NCI-H2029 treated with DMSO at 0.1 percent for 48 hours (cell line): ENCODE measurements at regions not wholly inside any gene's neighbourhood (a gene's known extent, or its start where the extent isn't known, plus 50 kb on each side); places are given as distances from the start of the nearest gene placed in this dataset.
"Not testable (repeated sequence)": the region's sequence is repeated elsewhere in the genome, so short reads cannot be mapped to it uniquely, and the experiment has no call there.

Source experiments
- DNase-seq: peaks from one replicate; lab custom pipeline; 2025; lab: John Stamatoyannopoulos, UW

DNA sequence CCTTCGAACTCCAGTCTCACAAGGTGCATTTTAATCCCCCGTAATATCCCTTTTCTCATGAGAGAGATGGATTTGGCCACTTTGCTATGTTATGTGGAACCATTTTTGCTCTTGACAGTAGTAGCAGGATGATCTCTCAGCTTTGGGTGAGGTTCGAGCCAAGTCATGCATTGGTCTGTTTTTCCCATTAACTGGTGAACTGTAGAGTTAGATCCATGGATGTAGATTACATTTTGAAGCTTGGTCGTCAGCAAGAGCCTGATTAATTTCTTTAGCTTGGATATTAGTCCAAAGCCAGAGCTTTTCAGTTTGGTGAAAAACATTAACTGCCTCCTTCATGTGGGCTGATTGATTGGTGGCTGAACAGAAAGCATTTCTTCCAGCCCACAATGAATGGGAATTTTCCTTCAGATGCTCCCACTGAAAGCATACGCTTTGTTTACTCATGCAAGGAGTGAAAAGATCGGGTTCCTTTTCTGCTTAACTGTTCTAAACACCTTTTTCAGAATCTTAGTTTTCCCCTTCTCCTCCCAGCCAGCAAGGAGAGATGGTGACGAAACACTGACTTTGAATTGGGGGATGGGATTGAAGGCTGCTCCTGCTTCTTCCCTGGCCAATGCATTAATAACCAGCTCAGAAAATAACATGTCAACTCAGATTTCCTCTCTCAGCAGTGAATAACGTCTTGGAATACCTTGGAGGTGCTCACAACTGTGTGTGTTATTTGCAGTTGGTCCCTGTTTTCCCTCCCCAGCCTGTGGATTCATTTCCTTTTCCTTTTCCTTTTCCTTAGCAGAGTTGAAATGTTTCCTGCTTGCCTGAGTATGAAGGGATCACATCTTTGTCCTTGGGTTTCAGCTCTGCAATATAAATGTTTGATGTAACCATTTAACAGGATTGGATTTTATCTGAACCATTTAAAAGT lies 351.8 kb upstream of the FZD8 start:
- DNase-seq = no peak

- DNase-seq = no peak
Measured at GRCh38 chr10:35992107-35992506, 350.0 kb upstream of the FZD8 start.

GRCh38 chr10:35986756-35987502 lies 344.8 kb upstream of the FZD8 start:
- DNase-seq = no peak

DNA sequence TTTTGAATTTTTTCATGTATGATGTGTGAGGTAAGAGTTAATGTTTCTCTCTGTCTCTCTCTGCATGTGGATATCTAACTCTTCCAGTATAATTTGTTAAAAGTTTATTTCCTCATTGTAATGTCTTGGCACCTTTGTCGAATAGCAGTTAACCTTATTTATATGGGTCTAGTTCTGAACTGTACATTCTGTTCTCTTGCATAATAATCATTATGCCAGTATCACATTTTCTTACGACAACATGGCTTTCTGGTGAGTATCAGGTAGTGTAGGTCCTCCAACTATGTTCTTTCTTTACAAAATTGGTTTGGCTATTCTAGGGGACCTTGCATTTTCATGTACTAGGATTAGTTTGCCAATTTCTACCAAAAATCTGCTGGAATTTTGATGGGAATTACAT lies 337.0 kb upstream of the FZD8 start:
- no peak for DNase-seq

- DNase-seq = not testable (repeated sequence)
Measured at GRCh38 chr10:35973912-35974591, 332.0 kb upstream of the FZD8 start.

GRCh38 chr10:35972275-35972674 lies 330.2 kb upstream of the FZD8 start:
- DNase-seq = no peak

DNA sequence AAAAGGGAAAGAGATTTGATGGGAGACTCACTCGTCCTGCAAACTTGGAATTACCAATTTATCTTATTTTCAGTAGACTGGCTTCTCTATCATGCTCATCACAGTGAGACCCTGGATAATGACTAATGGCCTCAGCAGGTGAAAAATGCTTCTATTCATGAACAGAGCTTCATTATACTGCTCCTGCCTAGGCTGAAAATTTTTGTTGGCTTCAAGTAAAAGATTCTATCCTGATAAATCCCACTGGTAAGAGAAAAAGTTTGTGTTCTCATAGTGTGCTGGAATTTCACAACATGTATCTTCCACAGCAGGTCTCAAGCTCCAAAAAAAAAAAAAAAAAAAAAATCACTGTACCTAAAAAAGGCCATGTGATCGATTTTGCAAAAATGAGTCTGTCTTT lies 329.3 kb upstream of the FZD8 start:
- DNase-seq = no peak

DNA sequence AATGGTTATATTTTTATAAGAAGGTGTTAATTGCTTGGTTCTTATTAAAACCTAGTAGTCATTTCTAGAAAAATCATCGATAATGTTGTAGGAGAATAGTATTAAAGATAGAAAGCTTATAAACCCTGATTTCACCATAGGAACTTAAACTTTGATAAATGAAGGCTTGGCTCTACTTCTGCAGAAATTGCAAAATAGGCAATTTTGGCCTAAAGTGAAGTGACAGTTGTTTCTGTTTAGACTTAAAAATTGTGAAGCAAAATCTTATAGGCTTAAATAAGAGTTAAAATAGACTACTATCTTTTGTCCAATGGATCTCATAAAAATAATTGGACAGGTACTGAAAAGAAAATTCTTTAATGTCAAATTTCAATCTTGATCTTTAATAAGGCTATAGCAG lies 321.6 kb upstream of the FZD8 start:
- no peak for DNase-seq

- no peak for DNase-seq
Measured at GRCh38 chr10:35961501-35961900, 319.4 kb upstream of the FZD8 start.

- no peak for DNase-seq
Measured at GRCh38 chr10:35959252-35959651, 317.2 kb upstream of the FZD8 start.

GRCh38 chr10:35958609-35959008 lies 316.5 kb upstream of the FZD8 start:
- not testable (repeated sequence) for DNase-seq

GRCh38 chr10:35950701-35951100 lies 308.6 kb upstream of the FZD8 start:
- no peak for DNase-seq

DNA sequence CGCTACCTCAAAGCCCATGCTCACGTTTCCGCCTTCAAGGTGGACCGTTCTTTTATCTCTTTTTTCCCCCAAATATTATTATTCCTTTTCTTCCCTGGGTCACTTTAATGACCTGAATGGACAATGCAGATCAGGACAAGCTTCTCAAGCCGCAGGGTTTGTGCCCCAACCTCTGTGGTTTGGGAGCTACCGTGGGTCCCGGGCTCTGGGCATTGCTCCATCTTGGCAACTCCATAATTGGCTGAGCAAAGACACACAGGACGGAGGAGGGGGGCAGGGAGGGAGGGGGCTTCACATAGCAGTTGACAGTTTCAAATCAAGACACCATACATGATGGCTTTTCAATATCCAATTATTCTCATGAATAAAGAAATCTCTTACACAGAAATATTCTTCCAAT lies 308.1 kb upstream of the FZD8 start:
- no peak for DNase-seq

DNA sequence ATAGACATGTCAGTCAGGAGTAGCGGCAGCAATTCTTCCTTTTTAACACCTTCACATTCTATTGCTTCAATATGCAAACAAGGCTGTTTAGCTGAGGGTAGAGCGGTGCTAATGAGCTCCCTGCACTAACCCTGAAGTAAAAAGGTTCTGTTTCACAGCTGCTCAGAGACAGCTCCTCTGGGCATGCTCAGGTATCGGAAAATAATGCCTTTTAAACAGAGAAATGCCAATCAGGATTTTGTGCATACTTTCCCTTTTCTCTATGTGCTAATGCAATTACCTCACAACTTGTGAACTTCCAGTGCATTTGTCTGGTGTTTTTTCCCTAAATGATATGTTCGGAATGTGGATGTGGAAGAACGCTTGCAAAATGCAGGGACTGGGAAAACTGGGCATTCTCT lies 307.7 kb upstream of the FZD8 start:
- DNase-seq = no peak

DNA sequence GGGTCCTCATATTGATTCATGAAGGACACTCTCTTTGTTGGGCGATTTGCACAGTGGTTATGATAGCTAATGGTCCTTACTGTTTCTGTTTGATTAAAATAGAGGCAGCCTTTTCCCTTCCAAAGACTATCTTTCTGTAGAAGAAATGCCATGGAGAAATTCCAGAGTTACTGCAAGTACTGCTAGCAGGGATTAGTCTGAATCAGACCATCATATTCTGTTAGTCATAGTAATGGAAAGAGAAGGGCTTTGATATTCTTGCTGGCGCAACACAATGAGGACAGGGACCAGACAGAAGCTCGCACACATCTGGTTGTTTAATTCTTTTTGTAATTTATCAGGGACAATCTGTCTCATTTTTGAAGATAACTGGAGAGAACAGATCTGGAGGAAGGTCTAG lies 304.5 kb upstream of the FZD8 start:
- no peak for DNase-seq

DNA sequence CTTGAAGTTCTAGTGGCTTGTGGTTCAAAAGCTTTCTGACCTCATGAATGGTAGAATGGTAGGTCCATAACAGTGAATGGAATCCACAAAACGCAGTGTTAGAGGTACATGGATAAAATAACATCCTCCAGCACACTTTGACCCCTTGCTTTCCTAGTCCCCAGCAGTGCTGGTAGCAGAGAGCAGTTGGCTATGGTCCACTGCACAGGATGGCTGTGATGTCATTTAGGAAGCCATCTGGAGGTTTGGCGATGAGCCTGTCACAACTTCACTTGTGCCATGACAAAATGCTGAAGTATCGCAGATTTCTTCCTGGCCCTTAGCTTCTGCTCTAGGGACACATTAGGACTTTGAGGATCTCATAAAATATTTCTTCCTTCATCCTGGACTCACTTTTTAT lies 300.0 kb upstream of the FZD8 start:
- DNase-seq = no peak

- DNase-seq = no peak
Measured at GRCh38 chr10:35940141-35941041, 298.3 kb upstream of the FZD8 start.

DNA sequence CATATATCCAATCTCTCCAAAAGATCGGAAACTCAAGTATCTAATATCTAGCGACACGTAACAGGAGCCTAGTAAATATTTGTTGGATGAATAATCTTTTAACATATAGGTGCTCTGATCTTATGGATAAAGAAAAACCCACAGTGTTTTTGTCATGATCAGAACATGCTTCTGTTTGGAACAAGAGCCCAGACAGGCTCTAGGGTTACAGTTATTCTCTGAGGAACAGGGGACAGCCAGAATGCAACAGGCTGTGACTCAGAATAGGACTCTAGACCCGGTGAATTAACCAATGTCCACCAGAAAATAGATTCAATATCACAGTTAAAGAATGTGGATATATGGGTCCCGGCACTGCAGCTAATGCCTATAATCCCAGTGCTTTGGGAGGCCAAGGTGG lies 296.1 kb upstream of the FZD8 start:
- no peak for DNase-seq

DNA sequence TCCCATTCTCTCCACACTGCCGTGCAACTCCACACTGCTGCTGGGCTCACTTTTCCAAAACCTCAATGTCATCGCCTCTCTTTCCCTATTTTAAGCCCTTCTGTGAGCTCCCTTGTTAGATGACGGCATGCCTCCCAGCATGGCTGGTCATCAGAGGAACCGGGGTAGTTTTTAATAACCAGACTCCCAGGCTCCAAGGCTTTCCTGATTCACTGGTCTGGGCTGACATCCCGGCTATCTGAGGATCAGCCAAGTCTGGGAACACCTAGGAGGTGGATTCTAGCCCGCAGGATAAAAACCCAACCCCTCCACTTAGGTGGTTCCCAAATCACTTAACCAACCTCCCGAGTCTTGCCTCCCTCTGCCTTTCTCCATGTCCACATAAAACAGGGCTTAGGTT lies 295.4 kb upstream of the FZD8 start:
- DNase-seq = no peak

DNA sequence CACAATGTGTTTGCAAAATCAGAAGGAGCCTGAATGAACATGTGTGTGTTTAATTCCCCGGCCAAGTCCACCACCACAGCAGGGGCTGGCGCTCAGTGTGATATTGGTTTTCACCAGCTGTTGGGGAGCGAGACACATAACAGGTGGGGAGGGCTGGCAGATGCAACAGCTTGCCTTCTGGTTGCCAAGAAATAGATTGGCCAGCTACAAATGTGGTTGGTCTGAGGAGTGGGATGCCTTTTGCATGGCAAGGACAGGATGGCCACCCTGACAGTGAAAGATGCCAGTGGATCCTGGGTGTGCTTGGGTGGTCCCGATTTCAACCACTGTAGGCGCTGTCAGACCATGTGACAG lies 292.5 kb upstream of the FZD8 start:
- DNase-seq = no peak

DNA sequence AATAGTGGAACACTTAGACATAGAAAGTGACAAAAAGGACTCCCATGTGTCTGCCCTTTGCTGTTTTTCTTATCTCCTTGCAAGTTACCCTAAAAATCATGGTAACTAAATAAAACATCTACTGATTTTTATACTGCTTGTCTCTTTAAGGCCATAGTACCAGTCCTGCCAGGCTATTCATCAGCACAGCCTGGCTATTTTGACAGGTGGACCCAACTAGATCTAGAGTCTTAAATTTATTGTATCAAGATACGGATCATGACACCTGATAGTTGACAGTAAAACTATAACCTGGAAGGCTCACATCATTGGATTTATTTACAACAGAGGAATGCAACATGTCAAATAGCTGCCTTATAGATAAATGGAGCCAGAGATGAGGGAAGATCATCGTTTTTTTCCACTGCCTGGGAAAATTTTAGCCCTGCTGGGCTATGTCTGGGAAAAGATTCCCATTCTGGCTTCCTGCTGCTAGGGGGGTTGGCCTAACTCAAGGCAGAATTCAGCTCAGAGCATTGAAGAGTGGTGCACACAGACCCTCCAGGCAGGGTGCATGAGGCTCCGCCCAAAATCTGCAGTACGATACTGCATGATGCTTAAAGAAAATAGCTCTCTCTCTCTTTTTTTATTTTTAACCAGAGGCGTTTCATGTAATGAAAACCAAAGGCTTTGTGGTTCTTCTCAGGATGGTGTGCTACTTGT lies 292.0 kb upstream of the FZD8 start:
- DNase-seq = no peak
